GM18498 (cell line): ENCODE measurements at regions not wholly inside any gene's neighbourhood (a gene's known extent, or its start where the extent isn't known, plus 50 kb on each side); places are given as distances from the start of the nearest gene placed in this dataset.

Source experiments
- ATAC-seq: cut with Tn5 transposase; IDR thresholded peaks from one replicate; pipeline ENCODE4 v1.9.1; 2021; ENCODE audit warnings: mild to moderate bottlenecking, moderate library complexity; ENCODE audit not compliant: unreplicated experiment

DNA sequence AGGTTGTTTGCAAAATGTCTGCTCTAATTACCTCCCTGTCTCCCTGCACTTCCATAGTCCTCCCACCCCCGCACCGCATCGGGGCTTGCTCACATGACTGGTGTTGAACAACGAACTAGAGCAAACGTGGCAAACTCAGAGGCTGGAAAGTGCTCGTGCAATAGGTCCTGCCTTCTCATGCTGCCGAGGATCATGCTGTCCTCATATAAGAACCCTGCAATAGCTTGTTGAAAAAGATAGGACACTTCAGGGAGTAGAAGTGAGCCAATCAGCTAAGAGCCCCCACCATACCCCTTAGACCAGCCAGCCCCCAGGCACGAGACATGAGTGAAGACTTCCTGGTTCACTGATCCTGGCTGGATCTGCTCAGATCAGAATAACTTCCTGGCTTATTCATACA, 219.2 kb downstream of the C6orf118 start:
- ATAC-seq = no peak

DNA sequence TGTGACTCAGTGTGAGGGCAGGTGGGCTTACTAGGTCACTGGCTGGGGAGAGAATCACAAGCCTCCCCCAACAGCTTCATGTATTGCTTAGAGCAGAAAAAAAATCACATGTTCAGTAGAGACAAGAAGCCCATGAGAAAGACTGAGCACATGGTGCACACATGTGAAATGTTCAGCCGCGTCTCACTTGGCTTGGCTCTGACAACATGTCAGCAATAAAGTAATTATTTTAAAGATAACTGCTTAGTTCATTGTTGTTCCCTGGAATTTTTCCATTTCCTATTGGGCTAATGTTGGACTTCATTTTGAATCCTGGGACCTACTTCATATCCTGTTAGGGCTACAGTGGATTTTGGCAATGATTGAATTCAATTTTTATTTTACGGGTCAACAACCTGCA, 222.6 kb downstream of the C6orf118 start:
- ATAC-seq = no peak

- ATAC-seq = no peak
Measured at GRCh38 chr6:165082636-165083035, 226.8 kb downstream of the C6orf118 start.

- ATAC-seq = no peak
Measured at GRCh38 chr6:165081944-165082532, 227.4 kb downstream of the C6orf118 start.

- ATAC-seq = no peak
Measured at GRCh38 chr6:165077876-165078275, 231.5 kb downstream of the C6orf118 start.

DNA sequence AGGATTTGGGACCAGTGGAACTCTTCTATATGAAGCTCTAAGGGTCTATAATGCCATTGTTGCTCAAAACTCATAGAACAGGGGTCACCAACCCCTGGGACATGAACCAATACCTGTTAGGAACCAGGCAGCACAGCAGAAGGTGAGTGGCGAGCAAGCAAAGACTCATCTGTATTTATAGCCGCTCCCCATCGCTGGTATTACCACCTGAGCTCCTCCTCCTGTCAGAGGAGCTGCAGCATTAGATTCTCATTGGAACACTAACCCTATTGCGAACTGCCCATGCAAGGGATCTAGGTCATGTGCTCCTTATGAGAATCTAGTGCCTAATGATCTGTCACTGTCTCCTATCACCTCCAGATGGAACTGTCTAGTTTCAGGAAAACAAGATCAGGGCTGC, 237.5 kb downstream of the C6orf118 start:
- no peak for ATAC-seq

- ATAC-seq = no peak
Measured at GRCh38 chr6:165060720-165061119, 248.7 kb downstream of the C6orf118 start.

GRCh38 chr6:165059032-165059431, 250.4 kb downstream of the C6orf118 start:
- ATAC-seq = no peak

DNA sequence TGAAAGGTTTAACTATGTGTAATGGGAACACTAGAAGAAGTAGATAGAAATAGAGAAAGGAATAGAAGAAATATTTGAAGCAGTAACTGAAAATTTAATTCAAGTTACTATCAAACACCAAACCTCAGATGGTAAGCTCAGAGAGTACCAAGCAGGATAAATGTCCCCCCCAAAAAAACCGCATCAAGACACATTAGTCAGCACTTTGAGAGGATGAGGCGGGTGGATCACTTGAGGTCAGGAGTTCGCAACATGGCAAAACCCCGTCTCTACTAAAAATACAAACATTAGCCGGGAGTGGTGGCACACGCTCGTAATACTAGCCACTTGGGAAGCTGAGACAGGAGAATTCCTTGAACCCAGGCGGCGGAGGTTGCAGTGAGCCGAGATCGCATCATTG, 253.1 kb downstream of the C6orf118 start:
- no peak for ATAC-seq

- no peak for ATAC-seq
Measured at GRCh38 chr6:165055231-165055630, 254.2 kb downstream of the C6orf118 start.

DNA sequence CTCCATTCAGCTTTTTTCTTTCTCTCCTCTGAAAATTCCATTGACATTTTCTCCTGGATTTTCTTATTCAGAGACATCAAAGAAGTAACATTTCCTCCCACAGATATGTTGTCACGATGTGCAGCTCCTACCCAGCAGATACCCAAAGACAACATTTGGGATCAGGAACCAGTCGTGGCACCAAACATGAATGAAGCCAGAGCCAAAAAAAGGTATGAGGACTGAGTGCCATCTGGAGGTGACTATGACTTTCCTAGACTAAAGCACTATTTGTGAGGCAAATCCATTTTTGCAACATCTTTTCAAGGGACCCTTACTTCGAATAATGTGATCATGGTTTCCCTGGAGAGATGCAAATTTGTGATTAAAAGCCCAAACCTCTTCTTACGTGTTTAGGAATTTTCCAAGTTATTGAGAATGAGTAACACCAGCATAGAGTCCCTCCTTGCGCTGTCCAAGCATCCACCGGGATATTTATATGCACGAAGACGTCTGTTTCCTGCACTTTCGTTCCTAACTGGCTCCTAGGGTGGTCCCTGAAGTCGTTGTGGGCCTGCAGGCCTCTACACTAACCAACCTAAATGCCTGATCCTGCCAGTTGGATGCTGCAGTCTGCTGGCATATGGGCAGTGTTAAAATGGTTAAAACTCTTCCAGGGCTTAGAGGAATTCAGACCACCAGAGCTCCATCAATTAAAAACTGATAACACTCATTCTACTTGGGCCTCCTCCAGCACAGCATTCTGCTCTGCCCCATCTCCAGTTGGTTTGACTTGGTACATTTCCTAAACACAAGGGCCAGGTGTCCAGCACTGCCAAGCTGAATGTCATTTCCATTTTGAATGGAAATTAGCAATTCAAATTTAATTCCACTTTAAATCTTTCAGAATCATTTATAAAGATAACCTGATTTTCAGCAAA, 256.6 kb downstream of the C6orf118 start:
- no peak for ATAC-seq

DNA sequence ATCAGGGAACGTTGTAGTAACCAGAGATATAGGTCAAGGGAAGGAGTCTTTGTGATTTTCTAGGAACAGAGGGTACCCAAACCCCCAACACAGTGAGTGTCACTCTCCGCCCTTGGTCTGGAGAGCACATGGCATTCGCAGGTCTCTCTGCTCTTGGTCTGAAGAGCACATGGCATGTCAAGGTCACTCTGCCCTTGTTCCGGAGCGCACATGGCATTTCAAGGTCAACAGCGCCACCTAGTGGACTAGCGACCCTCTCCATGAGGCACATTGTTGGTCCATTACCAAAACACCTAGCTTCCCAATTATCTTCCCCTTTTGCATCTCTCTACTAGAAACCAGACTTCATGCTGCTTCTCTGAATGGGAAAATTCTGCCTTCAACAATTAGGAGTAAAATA, 260.0 kb downstream of the C6orf118 start:
- ATAC-seq = no peak

GRCh38 chr6:165047952-165048351, 261.5 kb downstream of the C6orf118 start:
- no peak for ATAC-seq

GRCh38 chr6:165045631-165046030, 263.8 kb downstream of the C6orf118 start:
- no peak for ATAC-seq

DNA sequence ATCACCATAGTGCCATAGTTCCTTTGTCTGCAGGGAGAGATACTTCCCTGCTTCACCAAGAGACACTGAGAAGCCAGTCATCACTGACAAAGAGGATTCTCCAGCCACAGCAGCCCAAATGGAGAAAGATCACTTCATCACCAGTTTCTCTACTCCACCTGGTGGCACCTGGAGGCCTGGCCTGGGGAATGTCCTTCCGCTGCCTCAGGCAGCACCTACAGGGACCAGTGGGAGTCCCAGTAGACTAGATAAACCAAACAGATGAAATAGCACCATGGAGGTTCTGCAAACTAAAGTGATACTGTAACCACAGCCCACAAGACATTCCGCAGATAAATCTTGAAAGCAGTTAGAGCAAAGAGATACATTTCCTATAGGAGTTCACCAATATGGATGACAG, 266.5 kb downstream of the C6orf118 start:
- no peak for ATAC-seq

GRCh38 chr6:165040440-165040839, 269.0 kb downstream of the C6orf118 start:
- ATAC-seq = no peak

GRCh38 chr6:165034271-165034741, 275.1 kb downstream of the C6orf118 start:
- ATAC-seq = no peak

GRCh38 chr6:165031502-165031901, 277.9 kb downstream of the C6orf118 start:
- no peak for ATAC-seq

- no peak for ATAC-seq
Measured at GRCh38 chr6:165025040-165025439, 284.4 kb downstream of the C6orf118 start.

- no peak for ATAC-seq
Measured at GRCh38 chr6:165019681-165020080, 289.7 kb downstream of the C6orf118 start.

DNA sequence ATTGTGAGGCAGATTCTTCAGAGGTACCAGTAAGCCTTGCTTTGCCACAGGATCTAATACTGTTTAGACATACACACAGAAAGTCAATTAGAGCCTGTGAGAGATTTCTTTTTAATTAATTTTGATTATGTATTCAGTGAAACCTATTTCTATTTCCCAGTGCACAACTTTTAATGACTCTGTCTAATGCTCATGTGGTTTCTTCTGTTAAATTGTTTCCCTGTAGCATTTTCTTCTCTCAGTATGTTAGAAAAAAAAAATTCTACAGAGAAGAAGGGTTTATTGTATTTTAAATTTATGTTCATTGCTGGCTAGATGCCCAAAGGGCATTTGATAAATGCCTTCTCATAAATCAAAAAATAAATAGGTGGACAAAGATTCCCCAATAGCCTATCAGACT, 293.7 kb downstream of the C6orf118 start:
- no peak for ATAC-seq

DNA sequence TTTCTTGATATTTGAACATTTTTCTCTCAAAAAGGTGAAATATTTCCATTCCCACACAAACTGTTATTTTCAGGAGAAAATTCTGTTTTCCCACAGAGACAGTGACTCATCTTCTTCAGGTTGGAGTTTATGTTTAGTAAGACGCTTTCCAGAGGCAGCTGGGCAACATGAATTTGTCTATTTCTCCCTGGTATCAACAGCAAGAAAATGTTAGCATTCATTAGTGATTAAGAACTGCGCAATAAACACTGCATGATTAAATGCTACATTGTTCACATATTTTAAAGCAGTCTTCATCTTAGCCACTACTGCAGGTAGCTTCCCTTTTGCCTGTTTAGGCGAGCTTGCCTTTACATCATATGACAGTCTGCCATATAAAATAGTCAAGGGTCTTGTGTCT, 295.7 kb downstream of the C6orf118 start:
- ATAC-seq = no peak
